ENCODE measurements at regions not wholly inside any gene's neighbourhood (a gene's known extent, or its start where the extent isn't known, plus 50 kb on each side); places are given as distances from the start of the nearest gene placed in this dataset.
"Not testable (repeated sequence)": the region's sequence is repeated elsewhere in the genome, so short reads cannot be mapped to it uniquely, and the experiment has no call there.

DNA sequence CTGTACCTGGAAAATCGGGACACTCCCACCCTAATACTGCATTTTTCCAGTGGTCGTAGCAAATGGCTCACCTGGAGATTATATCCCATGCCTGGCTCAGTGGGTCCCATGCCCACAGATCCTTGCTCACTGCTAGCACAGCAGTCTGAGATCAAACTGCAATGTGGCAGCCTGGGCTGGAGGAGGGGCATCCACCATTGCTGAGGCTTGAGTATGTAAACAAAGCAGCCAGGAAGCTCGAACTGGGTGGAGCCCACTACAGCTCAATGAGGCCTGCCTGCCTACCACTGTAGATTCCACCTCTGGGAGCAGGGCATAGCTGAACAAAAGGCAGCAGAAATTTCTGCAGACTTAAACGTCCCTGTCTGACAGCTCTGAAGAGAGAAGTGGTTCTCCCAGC lies 213.6 kb upstream of the COX10 start:
- not testable (repeated sequence) for FAIRE-seq

DNA sequence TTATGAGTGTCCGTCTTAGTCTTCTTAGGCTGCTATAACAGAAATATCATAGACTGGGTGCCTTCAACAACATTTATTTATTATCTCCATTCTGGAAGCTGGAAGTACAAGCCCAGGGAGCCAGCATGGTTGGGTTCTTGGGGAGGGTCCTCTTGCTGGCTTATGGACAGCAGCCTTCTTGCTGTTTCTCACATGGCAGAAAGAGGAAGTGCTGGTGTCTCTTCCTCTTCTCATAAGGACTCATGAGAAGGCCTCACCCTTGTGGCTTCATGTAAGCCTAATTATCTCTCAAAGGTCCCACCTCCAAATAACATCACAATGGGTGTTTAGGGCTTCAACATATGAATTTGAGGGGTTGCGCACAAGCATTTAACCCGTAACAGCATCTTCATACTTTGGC lies 207.0 kb upstream of the COX10 start:
- FAIRE-seq: no peak
- no peak for DNase-seq (ENCODE audit: low spot score in 2 of 2)

More for the DNA sequence above, 213.6 kb upstream of the COX10 start:
- not testable (repeated sequence) for DNase-seq (ENCODE audit: low spot score in 2 of 2)

DNA sequence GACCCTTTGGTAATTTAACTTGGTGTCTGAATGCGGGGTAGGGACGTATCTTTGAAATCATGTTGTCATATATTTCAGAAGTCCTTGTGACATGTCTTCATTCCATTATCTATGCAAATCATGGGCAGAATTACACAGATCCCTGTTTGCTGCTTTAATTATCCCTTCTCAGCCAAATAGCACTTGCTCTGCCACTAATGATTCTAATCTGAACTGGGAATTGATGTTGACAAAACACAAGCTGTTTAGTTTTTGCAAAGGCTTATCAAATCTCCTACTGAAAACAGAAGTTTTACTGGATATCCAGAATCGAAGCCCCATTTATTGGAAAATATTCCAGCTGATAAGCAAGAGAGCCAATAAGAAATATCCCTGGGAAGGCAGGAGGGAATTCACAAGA lies 205.9 kb upstream of the COX10 start:
- no peak for FAIRE-seq

DNA sequence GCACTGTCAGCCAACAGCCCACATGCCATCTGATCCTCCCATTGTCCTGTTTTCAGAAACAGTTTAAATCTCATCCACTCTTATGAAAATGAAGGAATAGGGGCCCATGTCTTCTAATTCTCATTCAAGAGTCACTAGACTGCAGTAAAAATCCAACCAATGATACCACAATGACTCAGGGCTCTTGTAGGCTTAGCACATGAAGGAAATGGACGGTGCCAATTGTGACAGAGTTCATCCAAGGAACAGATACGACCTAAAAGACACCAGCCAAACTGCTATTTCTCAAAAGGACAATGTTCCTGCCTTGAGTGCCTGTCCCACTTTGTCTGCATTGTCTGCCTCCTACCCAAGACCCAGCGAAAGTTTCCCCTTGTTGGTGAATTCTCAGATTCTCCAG lies 204.8 kb upstream of the COX10 start:
- DNase-seq (ENCODE audit: low spot score in 2 of 2) (no peak), FAIRE-seq (no peak)

More for the DNA sequence above, 205.9 kb upstream of the COX10 start:
- no peak for DNase-seq (ENCODE audit: low spot score in 2 of 2)

DNA sequence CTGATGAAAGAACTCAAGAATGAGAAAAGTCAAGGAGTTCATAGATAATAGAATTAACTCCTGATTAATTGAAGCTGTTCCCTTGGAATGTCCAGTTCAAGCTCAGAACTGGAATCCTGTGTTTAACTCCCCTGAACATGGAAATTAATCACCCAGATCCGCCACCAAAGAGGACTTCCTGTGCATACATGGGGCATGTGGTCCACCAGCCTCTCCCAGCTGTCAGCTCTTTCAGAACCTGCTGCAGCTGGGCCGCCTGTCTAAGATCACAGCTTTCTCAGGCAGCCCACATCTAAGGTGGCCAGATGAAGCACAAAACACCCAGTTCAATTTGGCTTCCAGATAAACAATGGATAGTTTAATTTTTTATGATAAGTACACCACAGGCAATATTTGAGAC lies 203.7 kb upstream of the COX10 start:
- DNase-seq (ENCODE audit: low spot score in 2 of 2): no peak

DNA sequence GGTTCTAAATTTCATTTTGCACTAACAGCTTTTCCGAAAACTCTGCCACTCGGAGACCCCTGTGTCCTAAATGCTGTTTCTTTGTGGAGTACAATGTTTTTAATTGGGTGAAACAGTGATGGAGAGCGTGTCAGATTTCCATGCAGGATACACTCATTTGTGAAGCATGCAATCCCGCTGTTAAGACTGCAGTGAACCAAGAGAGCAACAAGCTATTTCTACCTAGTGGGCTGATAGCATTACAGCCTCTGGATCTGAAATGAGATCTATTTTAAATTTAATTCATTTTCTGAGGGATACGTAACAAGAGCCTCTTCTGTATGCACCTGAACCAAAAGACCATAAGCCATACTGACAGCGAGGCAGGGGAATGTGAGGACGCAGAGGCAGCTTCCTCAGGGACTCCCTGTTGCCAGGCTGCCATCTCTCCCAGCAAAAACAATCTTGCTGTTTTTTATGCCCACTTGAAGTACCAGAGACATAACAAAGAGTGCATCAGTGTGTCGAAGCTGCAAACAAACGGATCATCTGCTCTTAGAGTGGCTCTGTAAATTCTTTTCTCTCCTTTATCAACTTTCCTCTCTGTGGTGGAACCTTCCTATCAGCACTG lies 199.9 kb upstream of the COX10 start:
- DNase-seq (ENCODE audit: low spot score in 2 of 2) (no peak), FAIRE-seq (no peak)

More for the DNA sequence above, 203.7 kb upstream of the COX10 start:
- no peak for FAIRE-seq

DNA sequence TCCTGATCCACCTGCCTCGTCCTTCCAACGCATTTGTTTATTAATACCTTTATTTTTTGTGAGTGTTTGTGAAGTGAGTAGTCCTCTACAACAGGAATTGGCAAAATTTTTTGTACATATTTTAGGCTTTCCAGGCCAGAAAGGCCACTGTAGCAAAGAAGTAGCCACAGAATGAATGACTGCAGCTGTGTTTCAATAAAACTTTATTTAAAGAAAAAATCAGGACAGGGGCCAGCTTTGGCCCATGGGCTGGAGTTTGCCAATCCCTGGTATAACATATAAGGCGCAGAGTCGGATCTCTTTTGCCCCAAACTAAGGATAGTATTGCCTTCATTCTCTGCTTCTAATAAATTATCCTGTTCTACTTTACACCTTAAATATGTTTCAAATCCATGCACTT lies 198.0 kb upstream of the COX10 start:
- DNase-seq (ENCODE audit: low spot score in 2 of 2) (no peak), FAIRE-seq (no peak)

DNA sequence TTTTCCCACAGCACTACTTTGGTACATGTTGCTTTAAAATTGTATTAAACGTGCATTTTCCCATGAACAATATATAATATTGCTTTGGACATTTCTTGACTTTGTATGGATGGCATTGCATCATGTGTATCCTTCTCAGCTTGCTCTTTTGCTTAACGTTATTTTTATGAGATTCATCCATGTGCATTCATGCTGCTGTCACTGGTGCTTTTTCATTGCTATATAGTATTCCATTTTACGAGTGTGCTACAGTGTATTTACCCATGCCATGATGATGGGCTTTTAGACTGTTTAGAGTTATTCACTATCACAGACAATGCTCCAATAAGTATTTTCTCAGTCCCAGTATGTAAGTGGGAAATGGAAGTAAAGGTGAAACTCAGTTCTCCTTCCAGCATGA lies 195.2 kb upstream of the COX10 start:
- DNase-seq (ENCODE audit: low spot score in 2 of 2) (no peak), FAIRE-seq (no peak)

DNA sequence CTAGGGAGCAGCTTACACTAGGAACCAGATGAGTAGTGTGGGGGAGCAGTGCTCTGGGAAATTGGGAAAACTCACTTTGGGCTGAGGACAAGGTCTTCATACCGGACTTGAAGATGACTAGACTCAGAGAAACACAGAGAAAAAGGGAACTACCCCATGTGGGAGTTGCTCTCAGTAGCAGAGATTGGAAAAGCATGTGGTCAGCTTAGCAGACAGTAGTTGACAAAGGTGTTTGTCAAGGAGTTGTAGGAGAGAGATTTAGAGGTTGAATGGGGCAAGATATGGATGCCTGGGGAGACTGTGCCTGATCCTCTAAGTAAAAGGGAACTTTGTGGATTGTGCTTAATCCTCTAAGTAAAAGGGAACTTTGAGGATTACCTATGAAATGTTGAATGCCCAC lies 194.5 kb upstream of the COX10 start:
- no peak for FAIRE-seq

DNA sequence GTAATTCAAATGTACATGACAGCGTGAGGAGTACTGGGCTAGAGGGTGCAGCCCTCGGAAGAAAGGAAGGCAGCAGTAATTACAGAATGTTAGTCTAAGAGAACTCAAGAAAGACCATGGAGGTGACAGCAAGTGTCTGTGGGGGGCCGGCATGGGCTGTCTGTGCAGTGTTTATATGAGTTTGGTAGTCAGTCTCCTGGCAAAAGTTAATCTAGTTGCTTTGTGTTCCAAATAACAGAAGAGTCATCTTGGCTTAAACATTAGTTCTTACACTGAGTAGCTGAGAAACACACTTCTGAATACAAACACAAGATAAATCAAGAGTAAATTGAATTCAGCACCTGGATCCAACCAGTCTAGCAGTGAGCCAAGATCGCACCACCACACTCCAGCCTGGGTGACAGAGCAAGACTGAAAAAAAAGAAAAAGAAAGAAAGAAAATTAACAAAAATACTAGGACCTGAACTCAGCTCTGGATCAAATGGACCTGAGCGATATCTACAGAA lies 189.3 kb upstream of the COX10 start:
- no peak for FAIRE-seq
- no peak for DNase-seq (ENCODE audit: low spot score in 2 of 2)

More for the DNA sequence above, 194.5 kb upstream of the COX10 start:
- no peak for DNase-seq (ENCODE audit: low spot score in 2 of 2)

DNA sequence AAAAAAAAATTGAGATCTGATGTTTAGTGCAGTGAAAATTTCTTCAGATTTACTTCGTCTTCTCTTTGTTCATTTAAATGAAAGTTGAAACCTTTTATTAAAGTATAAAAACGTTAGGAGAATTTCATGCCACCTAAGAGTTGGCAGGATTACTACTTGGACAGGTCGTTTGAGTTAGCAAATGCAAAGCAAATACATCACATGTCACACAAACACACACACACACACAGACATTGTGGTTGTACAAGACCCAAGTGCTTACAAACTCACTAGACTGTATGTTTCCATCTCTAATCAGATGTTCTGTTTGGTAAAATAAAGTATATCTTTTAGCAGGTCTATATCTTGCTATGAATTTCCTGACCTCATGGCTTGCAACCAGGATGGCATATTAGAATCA lies 185.6 kb upstream of the COX10 start:
- no peak for FAIRE-seq

DNA sequence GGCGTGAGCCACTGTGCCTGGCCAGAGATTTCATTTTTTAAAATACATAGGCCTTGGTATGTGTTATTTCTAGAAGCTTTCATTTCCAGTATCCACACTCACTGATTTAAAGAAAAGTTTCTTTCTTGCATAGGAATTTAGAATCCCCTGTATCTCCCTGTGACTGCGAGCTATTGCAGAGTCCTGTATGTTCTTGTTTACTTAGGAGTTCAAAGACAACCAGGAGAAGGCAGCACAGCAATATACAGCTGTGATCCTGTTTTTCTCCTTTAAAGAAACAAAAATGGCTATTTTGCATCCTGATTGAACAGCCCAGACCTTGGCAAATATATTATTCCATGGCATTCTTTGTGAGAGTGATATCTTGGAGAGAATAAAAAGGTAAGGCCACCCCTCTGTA lies 185.0 kb upstream of the COX10 start:
- DNase-seq (ENCODE audit: low spot score in 2 of 2) (no peak), FAIRE-seq (no peak)

More for the DNA sequence above, 185.6 kb upstream of the COX10 start:
- no peak for DNase-seq (ENCODE audit: low spot score in 2 of 2)

DNA sequence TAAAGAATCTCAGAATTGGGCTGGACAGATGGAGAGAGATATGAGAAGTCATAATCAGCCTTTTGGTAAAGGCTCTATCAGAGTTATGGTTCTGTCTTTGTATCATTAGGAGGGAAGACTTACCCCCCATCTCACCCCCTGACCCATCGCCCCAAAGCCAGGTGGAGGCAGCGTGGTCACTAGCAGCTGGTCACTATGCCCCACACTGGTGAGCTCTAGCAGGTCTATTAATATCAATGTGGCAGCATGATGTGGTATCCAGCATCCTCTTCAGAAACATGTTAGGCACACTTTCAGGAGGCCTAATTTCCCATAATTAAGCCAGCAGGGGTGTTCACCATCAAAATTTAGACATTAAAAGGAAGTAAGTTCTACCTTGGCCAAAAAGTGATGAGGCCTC lies 183.8 kb upstream of the COX10 start:
- DNase-seq (ENCODE audit: low spot score in 2 of 2) (no peak), FAIRE-seq (no peak)

DNA sequence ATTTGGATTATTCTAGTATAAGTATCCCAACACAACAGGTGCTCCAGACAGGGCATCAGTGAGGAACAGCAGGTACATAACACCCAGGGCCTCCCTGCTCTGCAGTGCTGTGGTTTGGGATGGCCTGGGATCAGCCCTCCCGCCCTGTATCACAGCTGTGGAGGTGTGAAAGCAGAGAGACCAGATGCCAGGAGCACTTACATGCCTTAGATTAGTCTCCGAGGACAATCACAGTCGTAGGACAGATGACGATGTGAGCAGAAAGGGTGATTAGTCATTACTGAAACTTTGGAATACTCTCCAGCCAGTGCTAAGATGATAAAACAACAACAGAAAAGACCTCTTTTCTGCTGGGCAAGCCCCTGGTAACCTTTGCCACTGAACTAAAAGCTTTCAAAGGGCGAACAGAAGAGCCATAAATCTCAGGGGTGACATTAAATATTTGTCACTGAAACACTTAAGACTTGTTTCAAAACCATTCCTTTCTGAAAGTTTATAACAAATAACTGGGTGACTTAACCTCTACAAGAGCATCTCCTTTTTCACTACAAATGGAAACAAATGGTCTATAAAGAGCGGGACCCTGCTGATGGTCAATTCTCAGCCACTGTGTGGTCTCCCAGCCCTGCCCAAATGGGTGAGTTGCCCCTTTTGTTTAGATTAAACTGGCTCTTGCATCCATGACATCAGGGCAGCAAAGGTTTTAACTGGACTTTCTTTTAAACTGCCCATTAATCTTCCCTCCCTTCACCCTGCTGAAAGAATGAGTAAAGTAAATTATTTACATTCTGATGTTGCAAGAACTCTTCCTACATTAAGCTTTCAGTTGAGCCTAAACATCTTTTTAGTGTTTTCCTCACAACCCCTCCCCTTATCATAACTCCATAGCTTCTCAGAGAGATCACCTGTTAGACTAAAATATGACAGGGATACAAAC lies 183.1 kb upstream of the COX10 start:
- FAIRE-seq (no peak), DNase-seq (ENCODE audit: low spot score in 2 of 2) (no peak)

DNA sequence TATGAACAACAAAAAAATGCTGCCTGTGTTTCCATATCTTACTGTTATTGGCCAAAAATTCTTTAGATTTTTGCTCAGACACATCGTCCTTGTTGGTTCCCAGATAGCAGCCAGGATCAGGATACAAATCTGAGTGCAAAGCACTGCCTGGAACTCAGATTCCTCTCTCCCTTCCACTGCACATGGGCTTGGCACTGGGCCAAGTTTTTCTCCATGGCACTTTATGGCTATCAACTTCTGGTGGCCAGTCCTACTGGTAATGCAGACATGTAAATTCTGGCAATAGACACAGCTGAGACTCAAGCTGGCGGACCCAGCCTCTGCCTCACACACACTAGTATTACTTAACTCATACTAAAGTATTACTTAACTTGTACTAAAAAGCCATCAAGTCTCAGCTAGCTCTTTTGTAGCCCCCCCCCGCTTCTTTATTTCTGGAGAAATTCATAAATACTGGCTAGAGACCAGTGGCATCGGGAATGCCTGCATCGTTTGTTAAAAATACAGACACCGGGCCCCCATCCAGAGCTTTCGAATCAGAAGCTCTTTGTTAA lies 181.2 kb upstream of the COX10 start:
- DNase-seq (ENCODE audit: low spot score in 2 of 2): no peak
- no peak for FAIRE-seq

DNA sequence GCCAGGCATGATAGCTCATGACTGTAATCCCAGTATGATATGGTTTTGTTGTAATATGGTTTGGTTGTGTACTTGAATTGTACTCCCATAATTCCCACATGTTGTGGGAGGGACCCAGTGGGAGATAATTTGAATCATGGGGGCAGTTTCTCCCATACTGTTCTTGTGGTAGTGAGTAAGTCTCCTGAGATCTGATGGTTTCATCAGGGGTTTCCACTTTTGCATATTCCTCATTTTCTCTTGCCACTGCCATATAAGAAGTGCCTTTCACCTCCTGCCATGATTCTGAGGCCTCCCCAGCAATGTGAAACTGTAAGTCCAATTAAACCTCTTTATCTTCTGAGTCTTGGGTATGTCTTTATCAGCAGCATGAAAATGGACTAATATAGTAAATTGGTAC lies 160.3 kb upstream of the COX10 start:
- FAIRE-seq: not testable (repeated sequence)

DNA sequence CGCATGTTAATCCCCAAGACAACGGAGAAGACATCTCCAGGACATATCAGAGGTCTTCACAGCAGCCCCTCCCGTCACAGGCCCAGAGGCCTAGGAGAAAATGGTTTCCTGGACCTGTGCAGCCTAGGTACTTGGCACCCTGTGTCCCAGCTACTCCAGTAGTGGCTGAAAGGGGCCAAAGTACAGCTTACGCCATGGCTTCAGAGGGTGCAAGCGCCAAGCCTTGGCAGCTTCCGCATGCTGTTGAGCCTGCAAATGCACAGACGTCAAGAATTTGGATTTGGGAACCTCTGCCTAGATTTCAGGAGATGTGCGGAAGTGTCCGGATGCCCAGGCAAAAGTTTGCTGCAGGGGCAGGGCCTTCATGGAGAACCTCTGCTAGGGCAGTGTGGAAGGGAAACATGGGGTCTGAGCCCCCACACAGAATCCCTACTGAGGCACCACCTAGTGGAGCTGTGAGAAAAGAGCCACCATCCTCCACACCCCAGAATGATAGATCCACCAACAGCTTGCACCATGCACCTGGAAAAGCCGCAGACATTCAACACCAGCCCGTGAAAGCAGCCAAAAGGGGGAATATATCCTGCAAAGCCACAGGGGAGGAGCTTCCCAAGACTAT lies 159.3 kb upstream of the COX10 start:
- FAIRE-seq: no peak

More for the DNA sequence above, 160.3 kb upstream of the COX10 start:
- not testable (repeated sequence) for DNase-seq (ENCODE audit: low spot score in 2 of 2)

DNA sequence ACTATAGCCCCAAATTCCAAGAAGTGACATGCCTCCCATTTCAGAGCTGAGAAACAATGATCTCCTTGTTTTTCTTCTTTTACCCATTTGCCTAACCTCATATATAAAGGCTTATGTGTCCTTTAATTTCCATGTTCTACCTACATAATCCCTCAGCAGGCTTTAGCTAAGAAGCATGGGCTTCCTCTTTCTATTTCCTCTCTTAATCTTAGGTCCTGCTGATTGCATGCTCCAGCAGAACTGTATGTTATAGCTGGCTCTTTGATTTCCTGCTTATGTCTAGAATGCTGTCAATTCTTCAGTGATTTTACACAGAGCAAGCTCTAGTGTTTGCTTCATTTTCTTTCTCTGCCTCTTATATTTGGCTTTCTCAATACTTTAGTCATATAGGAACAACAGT lies 151.7 kb upstream of the COX10 start:
- FAIRE-seq: no peak

More for the DNA sequence above, 159.3 kb upstream of the COX10 start:
- DNase-seq (ENCODE audit: low spot score in 2 of 2): no peak

DNA sequence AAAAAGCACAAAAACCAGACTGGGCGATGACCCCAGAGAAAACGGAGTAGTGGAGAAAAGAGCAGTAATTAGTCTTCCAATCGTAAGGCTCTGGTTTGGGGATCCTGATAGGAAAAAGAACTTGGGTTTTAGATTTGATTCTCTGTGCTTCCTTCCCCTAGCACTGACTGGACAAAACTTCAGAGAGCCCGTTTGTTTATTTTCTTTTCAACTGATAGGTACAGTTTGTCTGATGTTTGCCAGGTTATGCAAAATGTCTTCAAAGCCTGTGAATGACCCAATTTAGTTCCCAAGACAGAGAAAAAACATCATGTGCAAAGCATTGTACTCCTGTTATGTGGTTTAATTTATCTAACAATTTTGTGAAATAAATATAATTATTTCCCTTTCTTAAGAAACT lies 151.1 kb upstream of the COX10 start:
- DNase-seq (ENCODE audit: low spot score in 2 of 2): no peak
- no peak for FAIRE-seq

More for the DNA sequence above, 151.7 kb upstream of the COX10 start:
- DNase-seq (ENCODE audit: low spot score in 2 of 2): no peak

DNA sequence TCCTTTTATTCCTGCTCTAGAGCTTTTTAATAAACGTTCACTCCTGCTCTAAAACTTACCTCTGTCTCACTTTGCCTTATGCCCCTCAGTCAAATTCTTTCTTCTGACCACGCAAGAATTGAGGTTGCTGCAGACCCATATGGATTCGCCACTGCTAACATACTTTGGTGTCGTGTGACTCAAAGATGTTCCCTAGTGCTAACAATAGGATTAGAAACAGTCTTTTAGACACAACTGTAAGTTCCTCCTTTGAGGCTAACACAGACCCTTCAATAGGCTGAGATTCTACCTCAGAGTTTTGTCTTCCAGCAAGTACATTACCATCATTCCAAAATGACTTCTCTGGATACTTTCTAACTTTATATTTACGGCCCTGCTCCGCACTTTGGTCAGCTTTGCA lies 149.5 kb upstream of the COX10 start:
- FAIRE-seq: no peak

DNA sequence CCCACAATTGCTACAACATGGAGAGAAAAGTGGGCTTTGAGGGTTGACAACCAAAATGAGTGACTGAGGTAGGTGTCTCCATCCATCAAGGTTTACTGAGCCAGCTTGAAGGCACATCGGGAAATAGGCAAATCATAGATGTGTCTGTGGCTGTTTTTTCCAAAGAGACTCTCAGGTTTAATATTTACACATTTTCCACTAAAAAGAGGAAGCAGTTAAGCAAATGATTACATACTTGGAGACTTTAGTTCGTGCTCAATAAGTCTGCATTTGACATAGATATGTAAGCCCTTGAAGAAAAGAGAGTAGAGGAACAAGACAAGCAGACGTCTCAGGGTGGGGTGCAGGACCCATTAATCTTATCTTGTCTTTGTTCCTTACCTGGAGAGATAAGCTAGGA lies 148.9 kb upstream of the COX10 start:
- no peak for DNase-seq (ENCODE audit: low spot score in 2 of 2)

More for the DNA sequence above, 149.5 kb upstream of the COX10 start:
- DNase-seq (ENCODE audit: low spot score in 2 of 2): no peak

More for the DNA sequence above, 148.9 kb upstream of the COX10 start:
- no peak for FAIRE-seq

Data from frontal cortex (tissue), 3 donors.